Common myeloid progenitor, CD34-positive (primary cell): ENCODE measurements at regions not wholly inside any gene's neighbourhood (a gene's known extent, or its start where the extent isn't known, plus 50 kb on each side); places are given as distances from the start of the nearest gene placed in this dataset.

ENCODE experiments used
- CTCF ChIA-PET: fragments of 350-600 bp; sonication (Branson Sonifier 250); formaldehyde crosslinking; loops from one replicate; lab custom pipeline; 2021; ENCODE audit warnings: antibody characterized with exemption; lab: Charles Lee
- POLR2A ChIA-PET: fragments of 350-600 bp; sonication (Branson Sonifier 250); formaldehyde crosslinking; loops from one replicate; lab custom pipeline; 2021; ENCODE audit warnings: antibody characterized with exemption; lab: Charles Lee
- DNase-seq, 3 donors: peaks; one replicate each; pipeline versions ENCODE4 v3.0.0 to v3.0.0-alpha.2; 2013
- H3K27ac ChIP-seq, 2 experiments: 1 replicate in 1 of 2; 2 replicates in 1 of 2; pipeline ENCODE4 v1.7.0; 2013; ENCODE audit warnings: inconsistent platforms in 2 of 2, low read length in 2 of 2, mild to moderate bottlenecking in 2 of 2, low read depth in 1 of 2, moderate library complexity in 1 of 2; ENCODE audit not compliant: severe bottlenecking in 2 of 2, insufficient read depth in 1 of 2, poor library complexity in 1 of 2
- H3K27me3 ChIP-seq, 5 experiments: replicated peaks in 2 of 5; 1 replicate in 3 of 5; 2 replicates in 2 of 5; pipeline versions ENCODE4 v1.6.1 to v1.7.0; 2013; ENCODE audit warnings: low read length in 4 of 5, mild to moderate bottlenecking in 2 of 5, moderate library complexity in 2 of 5, inconsistent platforms in 1 of 5; ENCODE audit not compliant: insufficient read depth in 5 of 5, control insufficient read depth in 4 of 5
- H3K36me3 ChIP-seq, 4 experiments: 1 replicate in 2 of 4; 2 replicates in 2 of 4; pipeline versions ENCODE4 v1.6.1 to v1.7.0; 2013; ENCODE audit warnings: low read length in 3 of 4, control low read depth in 1 of 4, mild to moderate bottlenecking in 1 of 4; ENCODE audit not compliant: control insufficient read depth in 4 of 4, insufficient read depth in 4 of 4
- H3K4me1 ChIP-seq, 4 experiments: 1 replicate in 3 of 4; 2 replicates in 1 of 4; pipeline versions ENCODE4 v1.6.1 to v1.7.1; 2013; ENCODE audit warnings: low read length in 3 of 4, mild to moderate bottlenecking in 3 of 4, control low read depth in 1 of 4, inconsistent platforms in 1 of 4, moderate library complexity in 1 of 4; ENCODE audit not compliant: control insufficient read depth in 4 of 4, insufficient read depth in 4 of 4; ENCODE audit errors: control extremely low read depth in 1 of 4
- H3K4me3 ChIP-seq, 7 experiments: 1 replicate in 4 of 7; 2 replicates in 3 of 7; pipeline versions ENCODE4 v1.5.1 to v1.7.0; 2013; ENCODE audit warnings: mild to moderate bottlenecking in 7 of 7, low read length in 6 of 7, moderate library complexity in 6 of 7, inconsistent platforms in 2 of 7, low read depth in 2 of 7, control low read depth in 1 of 7; ENCODE audit not compliant: insufficient read depth in 4 of 7, control insufficient read depth in 1 of 7; ENCODE audit errors: extremely low read depth in 1 of 7
- H3K9me3 ChIP-seq, 5 experiments: 1 replicate in 4 of 5; 2 replicates in 1 of 5; pipeline versions ENCODE4 v1.6.1 to v1.7.1; 2013; ENCODE audit warnings: low read length in 4 of 5, mild to moderate bottlenecking in 2 of 5, inconsistent platforms in 1 of 5, low read depth in 1 of 5, moderate library complexity in 1 of 5; ENCODE audit not compliant: control insufficient read depth in 4 of 5, insufficient read depth in 2 of 5; ENCODE audit errors: control extremely low read depth in 1 of 5
- WGBS: methylation state at CpG from one replicate; pipeline ENCODE4 v1.1.5; 2013; ENCODE audit not compliant: insufficient coverage; 5-methylcytosine and 5-hydroxymethylcytosine counted together

DNA sequence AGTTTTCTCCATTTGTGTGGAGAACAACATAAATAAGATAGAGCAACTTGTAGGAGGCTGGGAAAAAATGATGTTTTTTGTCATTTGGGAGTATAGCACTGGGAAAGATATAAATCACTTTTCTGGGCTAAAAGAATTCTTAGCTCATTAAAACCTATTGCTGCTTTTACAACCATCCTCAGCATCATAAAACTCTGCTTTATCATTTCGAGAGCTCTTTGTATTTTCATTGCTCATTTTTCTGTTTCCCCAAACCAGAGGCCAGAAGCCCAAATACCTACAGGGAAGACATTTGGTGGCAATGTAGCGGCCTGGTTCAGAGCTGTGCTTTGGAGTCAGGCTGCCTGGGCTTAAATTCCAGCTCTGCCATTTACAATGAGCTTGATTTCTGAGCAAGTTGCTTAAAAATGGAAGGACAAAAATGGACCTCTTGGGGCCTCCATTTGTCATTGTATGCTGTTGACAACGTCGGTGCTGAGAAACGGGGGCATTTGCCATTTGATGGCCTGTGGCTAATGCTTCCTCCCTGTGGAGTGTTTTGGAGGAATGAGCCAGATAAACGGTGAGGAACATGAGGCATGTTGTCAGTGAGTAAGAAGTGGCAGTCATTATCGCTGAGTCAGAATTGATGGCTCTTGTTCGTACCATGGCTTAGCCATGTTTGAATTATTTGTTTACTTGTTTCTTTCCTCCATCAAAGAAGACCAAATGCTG is 260.0 kb downstream of the EBLN2 start:
- Histone ChIP-seq H3K4me1 (no peaks in the 10 kb centered on the region), H3K27me3 (no peaks in the 10 kb centered on the region), H3K36me3 (no peaks in the 10 kb centered on the region), H3K9me3 (no peaks in the 10 kb centered on the region), H3K4me3 (no peak overlapping the region), H3K27ac (no peak overlapping the region)
- POLR2A ChIA-PET: no interaction called here
- 56% methylated on average over 5 of the region's 8 CpGs for WGBS
- no peak for DNase-seq
- CTCF ChIA-PET: no interaction called here

DNA sequence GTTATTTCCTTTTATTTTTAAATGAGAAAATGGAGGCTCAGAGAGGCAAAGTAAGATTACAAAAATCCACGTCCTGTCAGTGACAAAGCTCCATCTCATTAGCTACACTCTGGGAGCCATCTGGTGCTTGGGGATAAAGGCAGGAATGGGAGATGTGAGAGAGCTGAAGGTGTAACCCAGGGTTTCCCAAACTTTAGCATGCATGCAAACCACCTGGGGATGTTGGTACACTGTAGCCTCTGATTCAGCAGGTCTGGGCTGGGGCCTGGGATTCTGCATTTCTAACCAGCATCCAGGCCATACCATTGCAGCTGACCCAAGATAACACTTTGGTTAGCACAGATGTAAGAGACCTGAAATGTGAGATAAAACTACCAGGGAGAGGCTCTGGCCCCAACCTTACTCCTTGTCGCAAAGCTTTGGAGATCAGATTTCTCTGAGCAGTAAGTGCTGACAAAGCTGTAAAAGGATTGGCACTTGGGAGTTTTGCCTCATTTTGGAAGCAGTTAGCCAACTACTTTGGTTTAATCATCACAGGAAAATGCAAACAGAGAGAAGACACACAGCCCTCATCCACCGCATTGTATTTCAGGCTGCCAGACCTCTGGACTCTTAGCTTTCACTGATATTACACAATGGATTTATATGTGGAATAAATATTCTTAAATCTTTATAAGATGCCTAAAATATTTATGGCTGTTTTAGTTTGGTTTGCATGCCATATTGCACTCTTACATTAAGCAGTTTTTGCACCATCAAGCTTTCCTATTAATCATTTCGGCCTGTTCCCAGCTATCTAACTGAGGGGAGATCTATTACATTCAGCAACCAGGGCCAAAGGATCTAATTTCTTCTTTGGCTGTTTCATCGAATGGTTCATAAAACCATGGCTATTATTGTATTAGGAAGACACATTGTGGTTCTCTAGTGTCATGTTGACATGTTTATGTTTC is 263.0 kb downstream of the EBLN2 start:
- H3K4me3 ChIP-seq: no peak overlapping the region
- no peaks in the 10 kb centered on the region for H3K9me3 ChIP-seq
- H3K36me3 ChIP-seq: no peaks in the 10 kb centered on the region
- ChIA-PET CTCF (no interaction called here), POLR2A (no interaction called here)
- WGBS: 88% methylated on average over 4 of the region's 5 CpGs
- peaks cover 0 to 2% (median 0%) of the 10 kb centered on the region in 5 experiments for H3K27me3 ChIP-seq
- no peak overlapping the region for H3K27ac ChIP-seq
- no peak for DNase-seq
- no peaks in the 10 kb centered on the region for H3K4me1 ChIP-seq

DNA sequence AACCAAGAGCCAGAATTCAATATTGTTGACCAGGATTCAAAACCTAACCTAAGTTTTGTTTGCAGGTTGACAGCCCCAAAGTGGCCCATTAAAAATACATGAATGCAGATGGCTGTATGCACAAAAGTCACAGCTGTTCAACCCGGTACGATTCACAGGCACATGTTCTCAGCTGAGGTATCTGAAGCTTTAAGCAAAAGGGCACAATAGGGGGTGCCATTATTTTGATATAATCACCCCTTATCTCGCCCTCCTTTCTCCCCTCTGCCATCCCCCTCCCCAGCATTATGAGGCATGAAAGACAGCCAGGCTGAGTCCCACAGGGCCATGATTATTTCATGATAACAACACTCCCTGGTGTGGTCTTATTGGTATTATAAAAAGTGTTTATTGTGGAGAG is 264.9 kb downstream of the EBLN2 start:
- Histone ChIP-seq H3K27ac (no peak overlapping the region), H3K9me3 (no peaks in the 10 kb centered on the region), H3K27me3 (peaks cover 0 to 2% (median 0%) of the 10 kb centered on the region in 5 experiments), H3K36me3 (no peaks in the 10 kb centered on the region), H3K4me3 (no peak overlapping the region), H3K4me1 (no peaks in the 10 kb centered on the region)
- DNase-seq: no peak
- 100% methylated on average over 1 of the region's 3 CpGs for WGBS
- ChIA-PET CTCF (no interaction called here), POLR2A (no interaction called here)

DNA sequence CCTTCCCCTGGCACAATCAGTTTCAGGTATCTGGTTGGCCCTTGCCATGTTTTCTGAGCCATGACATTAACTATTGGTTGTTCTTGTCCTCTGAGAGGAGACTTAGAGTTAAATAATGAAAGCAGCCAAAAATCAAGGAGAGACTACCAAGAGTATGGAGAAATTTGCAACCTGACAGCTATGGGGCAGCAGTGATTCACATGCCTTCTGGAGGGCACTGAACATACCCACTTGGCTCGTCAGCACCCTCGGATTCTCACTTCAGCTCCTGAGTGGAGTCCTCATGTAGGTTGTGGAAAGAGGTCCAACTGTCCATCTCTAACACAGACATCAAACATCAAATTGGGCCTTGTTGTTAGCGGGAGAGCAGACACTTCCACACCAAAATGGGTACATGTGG is 265.6 kb downstream of the EBLN2 start:
- Histone ChIP-seq H3K27ac (no peak overlapping the region), H3K36me3 (no peaks in the 10 kb centered on the region), H3K9me3 (no peaks in the 10 kb centered on the region), H3K4me3 (no peak overlapping the region), H3K27me3 (peaks cover 0 to 2% (median 0%) of the 10 kb centered on the region in 5 experiments), H3K4me1 (no peaks in the 10 kb centered on the region)
- ChIA-PET POLR2A (no interaction called here), CTCF (no interaction called here)
- WGBS: no CpG with 5 or more reads among the region's 3 CpGs
- no peak for DNase-seq
